H1 (cell line): ENCODE measurements at regions not wholly inside any gene's neighbourhood (a gene's known extent, or its start where the extent isn't known, plus 50 kb on each side); places are given as distances from the start of the nearest gene placed in this dataset.
A peak's percentile ranks its signal among the peaks of the same experiment; 100 is the strongest.

Experiments
- CTCF ChIA-PET: fragments of 300-600 bp; sonication (Branson Sonifier 250); formaldehyde crosslinking; loops from one replicate; lab custom pipeline; 2021; ENCODE audit not compliant: partially characterized antibody; lab: Charles Lee
- POLR2A ChIA-PET: fragments of 300-600 bp; sonication (Branson Sonifier 250); formaldehyde crosslinking; loops from one replicate; lab custom pipeline; 2021; ENCODE audit warnings: inconsistent platforms; ENCODE audit not compliant: partially characterized antibody; lab: Charles Lee
- DNase-seq, 2 experiments: peaks; one replicate each; pipeline versions ENCODE4 v3.0.0 to v3.0.0-alpha.2; 2010 to 2022; ENCODE audit warnings: low spot score in 2 of 2, low read depth in 1 of 2, mixed read lengths in 1 of 2
- FAIRE-seq: peaks from 2 replicates; lab custom pipeline; 2011; peaks lifted over from hg19 to GRCh38; lab: Jason Lieb, UNC
- H2AFZ ChIP-seq: 2 replicates; pipeline ENCODE4 v1.8.1; 2012; ENCODE audit warnings: low read length, inconsistent platforms
- H2AK5ac ChIP-seq: 2 replicates; pipeline ENCODE4 v1.6.1; 2013; ENCODE audit warnings: low read depth, low read length
- H2BK120ac ChIP-seq: replicated peaks from 2 replicates; pipeline ENCODE3; 2013; ENCODE audit warnings: low read depth, low read length, inconsistent platforms
- H2BK12ac ChIP-seq: 2 replicates; pipeline ENCODE4 v1.6.1; 2013; ENCODE audit warnings: low read depth, low read length
- H2BK15ac ChIP-seq: 2 replicates; pipeline ENCODE4 v1.6.1; 2013; ENCODE audit warnings: low read length
- H2BK20ac ChIP-seq: 2 replicates; pipeline ENCODE4 v1.6.1; 2013; ENCODE audit warnings: low read length
- H2BK5ac ChIP-seq: 2 replicates; pipeline ENCODE4 v1.6.1; 2013; ENCODE audit warnings: low read depth, low read length
- H3K14ac ChIP-seq: 2 replicates; pipeline ENCODE4 v1.6.1; 2013; ENCODE audit warnings: inconsistent platforms; ENCODE audit not compliant: insufficient read length
- H3K18ac ChIP-seq: 2 replicates; pipeline ENCODE4 v1.6.1; 2013; ENCODE audit warnings: low read length; ENCODE audit errors: extremely low read depth
- H3K23ac ChIP-seq: 2 replicates; pipeline ENCODE4 v1.6.1; 2013; ENCODE audit warnings: inconsistent platforms; ENCODE audit not compliant: insufficient read length
- H3K23me2 ChIP-seq: 2 replicates; pipeline ENCODE4 v1.6.1; 2013; ENCODE audit warnings: low read depth, low read length
- H3K27ac ChIP-seq: 2 replicates; pipeline ENCODE4 v1.6.1; 2011; ENCODE audit warnings: low read depth, low read length, inconsistent platforms
- H3K27me3 ChIP-seq, 4 experiments: replicated peaks in 1 of 4; 1 replicate in 1 of 4; 2 replicates in 3 of 4; pipeline versions ENCODE4 v1.6.1 to v1.8.1; 2011 to 2013; ENCODE audit warnings: low read length in 3 of 4, mild to moderate bottlenecking in 3 of 4, inconsistent platforms in 2 of 4, mixed read lengths in 2 of 4, moderate library complexity in 1 of 4; ENCODE audit not compliant: control insufficient read depth in 3 of 4, insufficient read depth in 3 of 4; ENCODE audit errors: extremely low read depth in 1 of 4
- H3K36me3 ChIP-seq, 4 experiments: 2 replicates each; pipeline versions ENCODE4 v1.6.1 to v1.8.1; 2011 to 2013; ENCODE audit warnings: mild to moderate bottlenecking in 4 of 4, low read length in 3 of 4, moderate library complexity in 2 of 4, control low read depth in 1 of 4, inconsistent platforms in 1 of 4; ENCODE audit not compliant: insufficient read depth in 4 of 4, control insufficient read depth in 2 of 4
- H3K4ac ChIP-seq: replicated peaks from 2 replicates; pipeline ENCODE3; 2013; ENCODE audit warnings: low read length, low read depth, mixed read lengths, inconsistent platforms; ENCODE audit not compliant: insufficient read length
- H3K4me1 ChIP-seq, 4 experiments: replicated peaks in 1 of 4; 1 replicate in 1 of 4; 2 replicates in 3 of 4; pipeline versions ENCODE4 v1.6.1 to v1.8.1; 2011 to 2013; ENCODE audit warnings: low read length in 3 of 4, inconsistent platforms in 2 of 4, mixed read lengths in 1 of 4; ENCODE audit not compliant: insufficient read depth in 4 of 4, control insufficient read depth in 3 of 4
- H3K4me2 ChIP-seq, 2 experiments: 2 replicates each; pipeline versions ENCODE4 v1.6.1 to v1.8.1; 2011 to 2013; ENCODE audit warnings: low read depth in 2 of 2, low read length in 2 of 2, control low read depth in 1 of 2, inconsistent platforms in 1 of 2, mild to moderate bottlenecking in 1 of 2; ENCODE audit not compliant: insufficient read depth in 1 of 2
- H3K4me3 ChIP-seq, 4 experiments: fragments of 200-600, 300-600 bp in 1 of 4; sonication (generic), shearing (Covaris generic), sonication (Bioruptor Twin) in 1 of 4; 2 replicates each; pipeline versions ENCODE4 v1.5.1 to v1.8.1; 2011 to 2016; ENCODE audit warnings: low read length in 4 of 4, low read depth in 3 of 4, control low read depth in 2 of 4, inconsistent platforms in 2 of 4, mild to moderate bottlenecking in 2 of 4, mixed read lengths in 1 of 4, moderate library complexity in 1 of 4; ENCODE audit not compliant: insufficient read depth in 2 of 4; ENCODE audit errors: extremely low read depth in 1 of 4
- H3K56ac ChIP-seq: replicated peaks from 2 replicates; pipeline ENCODE3; 2013; ENCODE audit warnings: low read depth, mild to moderate bottlenecking, mixed read lengths, low read length, inconsistent platforms; ENCODE audit not compliant: insufficient read length
- H3K79me1 ChIP-seq: 2 replicates; pipeline ENCODE4 v1.6.1; 2013; ENCODE audit warnings: low read depth, low read length, control low read depth
- H3K79me2 ChIP-seq, 2 experiments: 2 replicates each; pipeline versions ENCODE4 v1.6.1 to v1.8.1; 2012 to 2013; ENCODE audit warnings: low read length in 2 of 2, mild to moderate bottlenecking in 2 of 2, inconsistent platforms in 1 of 2; ENCODE audit not compliant: insufficient read depth in 2 of 2, control insufficient read depth in 1 of 2
- H3K9ac ChIP-seq, 4 experiments: replicated peaks in 1 of 4; 1 replicate in 1 of 4; 2 replicates in 3 of 4; pipeline versions ENCODE4 v1.6.1 to v1.8.1; 2011 to 2013; ENCODE audit warnings: low read depth in 3 of 4, low read length in 3 of 4, control low read depth in 2 of 4, mild to moderate bottlenecking in 2 of 4, moderate library complexity in 2 of 4, inconsistent platforms in 1 of 4; ENCODE audit errors: extremely low read depth in 1 of 4
- H3K9me3 ChIP-seq, 2 experiments: 2 replicates each; pipeline versions ENCODE4 v1.6.1 to v1.8.1; 2012 to 2013; ENCODE audit warnings: mild to moderate bottlenecking in 2 of 2, moderate library complexity in 2 of 2, control low read depth in 1 of 2, inconsistent platforms in 1 of 2, low read depth in 1 of 2, low read length in 1 of 2, mixed read lengths in 1 of 2; ENCODE audit not compliant: insufficient read depth in 2 of 2
- H4K20me1 ChIP-seq, 2 experiments: replicated peaks in 1 of 2; 2 replicates each; pipeline versions ENCODE3 to v1.8.1; 2011 to 2013; ENCODE audit warnings: inconsistent platforms in 2 of 2, low read length in 2 of 2, mild to moderate bottlenecking in 1 of 2; ENCODE audit not compliant: insufficient read depth in 2 of 2, control insufficient read depth in 1 of 2
- H4K5ac ChIP-seq: 2 replicates; pipeline ENCODE4 v1.6.1; 2013; ENCODE audit warnings: low read length, low read depth, mixed read lengths, inconsistent platforms; ENCODE audit not compliant: insufficient read length
- H4K8ac ChIP-seq: 2 replicates; pipeline ENCODE4 v1.8.0; 2013; ENCODE audit warnings: mild to moderate bottlenecking, moderate library complexity, low read length, inconsistent platforms; ENCODE audit not compliant: insufficient read depth; ENCODE audit errors: extremely low read depth
- H4K91ac ChIP-seq: replicated peaks from 2 replicates; pipeline ENCODE3; 2013; ENCODE audit warnings: low read length, mixed read lengths, inconsistent platforms; ENCODE audit not compliant: insufficient read length
- JUND ChIP-seq: IDR thresholded peaks from 2 replicates; pipeline ENCODE4 v1.6.1; 2011; ENCODE audit warnings: mild to moderate bottlenecking, improper control_type of control experiment, low read length
- RXRA ChIP-seq: IDR thresholded peaks from 2 replicates; pipeline ENCODE4 v1.6.1; 2011; ENCODE audit warnings: low read depth, mild to moderate bottlenecking, low read length, moderate library complexity; ENCODE audit not compliant: insufficient read depth
- WGBS, 2 experiments: shearing (Covaris generic) in 1 of 2; methylation state at CpG; one replicate each; pipeline versions ENCODE4 v1.1.6 to v1.1.7; 2013 to 2015; ENCODE audit warnings: low lambda C conversion rate in 2 of 2, mixed read lengths in 2 of 2, inconsistent platforms in 1 of 2, low coverage in 1 of 2, missing lambda C conversion rate in 1 of 2; ENCODE audit not compliant: insufficient replicate concordance in 2 of 2, insufficient coverage in 1 of 2, insufficient read length in 1 of 2; ENCODE audit errors: extremely low coverage in 1 of 2, missing lambda C conversion rate in 1 of 2; 5-methylcytosine and 5-hydroxymethylcytosine counted together

- H3K4me2 ChIP-seq: no peak overlapping the region
- no peaks in the 10 kb centered on the region for H3K4me1 ChIP-seq
- H2BK120ac ChIP-seq: no peak overlapping the region
- no peaks in the 10 kb centered on the region for H3K23me2 ChIP-seq
- no peak overlapping the region for H3K4me3 ChIP-seq
- FAIRE-seq: no peak
- H2BK5ac ChIP-seq: no peak overlapping the region
- no peak overlapping the region for H3K9ac ChIP-seq
- H3K4ac ChIP-seq: no peak overlapping the region
- no peak overlapping the region for H2BK15ac ChIP-seq
- CTCF ChIA-PET: no interaction called here
- H3K14ac ChIP-seq: no peak overlapping the region
- no peak overlapping the region for H3K56ac ChIP-seq
- DNase-seq: peak in 1 of 2 experiments; percentile 39
- no peak overlapping the region for H4K8ac ChIP-seq
- H3K27ac ChIP-seq: no peak overlapping the region
- no peak overlapping the region for H4K91ac ChIP-seq
- H3K79me2 ChIP-seq: no peaks in the 10 kb centered on the region
- H2AFZ ChIP-seq: 0 out of 2 replicates have a peak overlapping the region, but pooled peaks have one; percentile 45
- no peaks in the 10 kb centered on the region for H3K79me1 ChIP-seq
- H2AK5ac ChIP-seq: no peak overlapping the region
- no peak overlapping the region for H2BK12ac ChIP-seq
- H3K9me3 ChIP-seq: no peaks in the 10 kb centered on the region
- no peaks in the 10 kb centered on the region for H4K20me1 ChIP-seq
- H3K23ac ChIP-seq: no peak overlapping the region
- H3K27me3 ChIP-seq: no peaks in the 10 kb centered on the region
- H3K18ac ChIP-seq: no peak overlapping the region
- no peak for TF ChIP-seq RXRA
- TF ChIP-seq JUND: peak; percentile 74
- TF ChIP-seq, all 59 proteins: peak for 1
- no peaks in the 10 kb centered on the region for H3K36me3 ChIP-seq
- POLR2A ChIA-PET: no interaction called here
- H2BK20ac ChIP-seq: no peak overlapping the region
- no peak overlapping the region for H4K5ac ChIP-seq
- 84% methylated on average over 8 of the region's 8 CpGs; no CpG with 5 or more reads in 1 of the 2 experiments for WGBS, 2 experiments
These were observed 374.6 kb upstream of the ADARB2 start for GRCh38 chr10:2111965-2112364.
